HL-60/S4 (cell line): ENCODE measurements at regions not wholly inside any gene's neighbourhood (a gene's known extent, or its start where the extent isn't known, plus 50 kb on each side); places are given as distances from the start of the nearest gene placed in this dataset.

Experiments
- in situ Hi-C: fragments of 300-500 bp; cut with MboI; formaldehyde crosslinking; loops from 2 replicates; pipeline ENCODE4 v1.14.3; 2022; ENCODE audit warnings: low sequenced_read_pairs

DNA sequence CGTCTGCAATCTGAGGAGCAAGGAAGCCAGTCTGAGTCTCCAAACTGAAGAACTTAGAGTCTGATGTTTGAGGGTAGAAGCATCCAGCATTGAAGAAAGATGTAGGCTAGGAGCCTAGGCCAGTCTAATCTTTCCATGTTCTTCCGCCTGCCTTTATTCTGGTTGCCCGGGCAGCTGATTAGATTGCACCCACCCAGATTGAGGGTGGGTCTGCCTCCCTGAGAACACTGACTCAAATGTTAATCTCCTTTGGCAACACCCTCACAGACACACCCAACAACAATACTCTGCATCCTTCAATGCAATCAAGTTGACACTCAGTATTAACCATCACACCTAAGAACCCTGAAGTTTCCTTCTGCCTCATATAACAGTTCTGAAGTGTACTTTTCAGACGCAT is 350.1 kb downstream of the RFPL4B start:
- in situ Hi-C loops, result no loop called here

DNA sequence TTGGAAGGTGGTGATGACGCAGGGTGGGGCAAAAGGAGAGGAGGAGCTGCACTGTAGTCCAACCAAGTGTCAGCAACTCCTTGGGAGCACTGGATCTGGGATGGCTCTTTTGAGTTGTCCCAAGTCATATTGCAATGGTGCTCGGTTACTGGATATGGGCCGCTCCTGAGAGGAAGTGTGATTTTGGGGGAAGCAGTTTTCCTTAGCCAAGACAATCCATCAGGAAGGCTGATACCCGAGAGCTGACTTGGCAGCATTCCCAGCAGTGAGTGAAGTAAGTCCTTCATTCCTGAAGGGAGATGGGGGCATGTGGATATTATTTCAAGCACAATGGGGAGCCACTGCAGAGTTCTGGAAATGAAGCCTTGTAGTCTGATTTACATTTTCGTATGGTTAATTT is 354.1 kb downstream of the RFPL4B start:
- in situ Hi-C loops, result no loop called here

DNA sequence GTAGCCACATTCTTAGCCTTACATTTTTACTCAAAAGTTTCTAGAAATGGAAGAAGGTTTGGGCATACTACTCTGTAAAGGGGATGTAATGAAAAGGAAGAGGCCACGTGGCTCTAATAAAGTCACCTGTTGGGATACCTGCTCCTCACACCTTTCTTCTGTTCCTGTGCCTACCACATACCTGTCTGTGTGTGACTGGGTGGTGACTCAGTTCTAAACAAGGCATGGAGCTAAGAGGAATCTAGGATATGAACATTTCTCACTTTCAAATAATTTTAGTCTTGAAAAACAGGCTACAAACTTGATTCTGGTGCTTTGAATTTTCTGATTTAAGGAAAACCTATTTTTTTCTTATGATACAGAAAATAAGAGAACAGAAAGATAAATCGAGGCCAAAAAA is 363.6 kb downstream of the RFPL4B start:
- in situ Hi-C loops, result no loop called here

DNA sequence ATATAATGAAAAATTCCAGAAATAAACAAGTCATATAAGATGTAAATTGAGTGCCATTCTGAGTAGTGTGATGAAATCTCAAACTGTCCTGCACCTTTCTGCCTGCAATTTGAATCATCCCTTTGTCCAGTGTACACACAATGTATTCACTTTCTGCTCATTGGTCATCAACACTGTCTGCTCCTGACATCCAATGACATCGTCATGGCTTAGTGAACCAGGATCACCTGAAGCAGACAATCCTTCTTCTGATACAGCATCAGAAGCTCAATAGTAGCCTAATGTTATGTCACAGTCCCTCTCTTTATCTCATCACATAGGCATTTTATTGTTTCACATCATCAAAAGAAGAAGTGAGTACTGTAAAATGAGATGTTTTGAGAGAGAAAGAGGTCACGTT is 366.3 kb downstream of the RFPL4B start:
- in situ Hi-C loops, result no loop called here

DNA sequence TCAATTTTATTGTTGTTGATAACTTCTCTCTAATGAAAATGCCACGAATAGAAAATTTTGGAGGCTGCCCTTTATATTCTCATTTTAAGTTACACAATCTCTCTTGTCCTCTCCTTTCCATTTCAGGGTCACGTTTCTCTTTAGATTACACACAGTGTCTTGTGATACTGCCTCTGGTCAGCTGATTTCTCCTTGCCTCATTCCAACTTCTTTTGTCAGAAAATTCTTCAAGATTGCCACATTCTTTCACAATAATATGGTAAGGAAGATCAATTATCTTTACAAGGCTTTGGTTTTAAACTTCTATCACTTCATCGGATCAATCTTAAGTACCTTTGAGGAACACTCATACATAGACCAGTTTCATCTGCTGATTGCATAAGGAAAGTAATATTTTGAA is 370.3 kb downstream of the RFPL4B start:
- in situ Hi-C loops, result no loop called here

DNA sequence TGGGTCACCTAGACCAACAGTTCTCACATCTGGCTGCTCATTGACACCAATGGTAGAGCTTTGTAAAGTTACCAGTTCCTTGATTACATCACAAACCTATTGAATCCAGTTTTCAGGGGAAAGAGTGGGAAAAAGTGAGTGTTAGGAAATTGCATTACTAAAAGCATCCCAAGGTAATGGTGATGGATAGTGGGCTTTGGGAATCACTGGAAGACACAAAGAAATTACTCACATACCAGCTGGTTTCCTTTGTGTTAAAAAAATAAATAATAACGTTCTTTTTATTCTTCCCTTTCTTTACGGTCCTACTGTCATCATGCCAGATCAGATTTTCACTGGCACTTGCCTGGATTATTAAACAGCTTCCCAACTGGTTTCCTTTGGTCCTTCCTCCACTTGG is 370.7 kb downstream of the RFPL4B start:
- in situ Hi-C loops, result no loop called here

DNA sequence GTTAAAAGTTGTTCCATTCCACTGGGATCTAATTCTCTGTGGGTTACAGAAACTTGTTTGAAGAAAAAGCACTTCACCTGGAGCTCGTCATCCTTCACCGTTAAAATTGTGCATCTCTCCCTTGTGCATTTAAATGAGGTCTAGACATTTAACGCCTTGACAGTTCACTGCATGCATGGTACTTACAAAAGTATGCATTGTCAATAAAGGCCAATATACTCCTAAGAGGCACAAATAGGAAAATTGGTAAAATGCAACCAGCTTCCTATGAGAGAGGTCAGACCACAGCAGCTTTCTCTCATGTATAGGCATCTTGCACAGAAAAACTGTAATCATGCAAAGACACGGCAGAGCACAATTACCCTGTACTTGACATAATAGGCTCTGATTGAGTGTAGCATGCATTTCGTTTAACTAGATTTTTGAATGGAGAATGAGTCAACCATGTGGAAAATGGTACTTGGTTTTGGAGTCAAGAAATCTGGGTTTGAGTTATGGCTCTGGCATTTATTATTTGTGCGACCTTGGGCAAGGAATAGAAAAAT is 378.5 kb downstream of the RFPL4B start:
- in situ Hi-C loops, result no loop called here

DNA sequence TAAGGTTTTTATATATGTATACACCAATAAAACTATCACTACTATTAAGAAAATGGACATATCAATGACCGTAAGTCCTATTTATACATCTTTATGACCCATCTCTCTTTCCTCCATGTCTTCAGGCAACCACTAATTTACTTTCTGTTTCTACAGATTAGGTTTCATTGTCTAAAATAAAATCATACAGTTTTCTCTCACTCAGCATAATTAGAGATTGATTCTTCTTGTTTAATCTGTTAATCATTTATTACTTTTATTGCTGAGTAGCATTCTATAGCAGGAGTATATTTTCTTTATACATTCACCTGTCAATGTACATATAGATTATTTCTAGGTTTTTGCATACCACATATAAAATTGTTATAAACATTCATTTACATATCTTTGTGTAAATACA is 388.0 kb downstream of the RFPL4B start:
- in situ Hi-C loops, result no loop called here

DNA sequence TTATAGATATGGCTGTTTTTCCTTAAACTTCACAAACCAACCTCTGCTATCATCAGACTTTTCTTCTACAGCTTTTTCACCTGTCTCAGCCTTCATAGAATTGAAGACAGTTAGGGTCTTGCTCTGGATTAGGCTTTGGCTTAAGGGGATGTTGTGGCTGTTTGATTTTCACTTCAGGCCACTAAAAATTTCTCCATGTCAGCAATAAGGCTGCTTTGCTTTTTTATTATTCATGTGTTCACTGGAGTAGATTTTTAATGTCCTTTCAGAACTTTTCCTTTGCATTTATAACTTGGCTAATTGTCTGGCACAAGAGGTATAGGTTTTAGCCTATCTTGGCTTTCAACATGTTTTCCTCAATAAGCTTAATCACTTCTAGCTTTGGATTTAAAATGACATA is 392.6 kb downstream of the RFPL4B start:
- in situ Hi-C loops, result no loop called here

DNA sequence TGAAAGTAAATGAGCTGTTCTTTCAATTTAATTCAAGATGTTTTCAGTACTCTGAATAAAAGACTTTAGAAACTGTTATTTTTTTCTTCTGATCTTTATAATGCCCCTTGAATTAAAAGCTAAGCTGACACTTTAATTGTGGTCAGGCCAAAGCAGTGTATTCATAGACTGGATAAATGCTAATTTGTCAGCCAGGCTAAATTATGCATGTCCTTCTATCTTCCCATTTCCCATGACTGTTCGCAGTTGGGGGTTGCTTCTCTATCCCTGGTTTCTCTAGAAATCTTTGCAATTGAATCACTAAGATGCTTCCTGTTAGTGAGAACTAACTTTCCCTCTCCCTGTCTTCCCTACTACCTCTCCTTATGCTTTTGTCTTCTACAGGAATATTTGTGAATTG is 396.2 kb downstream of the RFPL4B start:
- in situ Hi-C loops, result no loop called here

DNA sequence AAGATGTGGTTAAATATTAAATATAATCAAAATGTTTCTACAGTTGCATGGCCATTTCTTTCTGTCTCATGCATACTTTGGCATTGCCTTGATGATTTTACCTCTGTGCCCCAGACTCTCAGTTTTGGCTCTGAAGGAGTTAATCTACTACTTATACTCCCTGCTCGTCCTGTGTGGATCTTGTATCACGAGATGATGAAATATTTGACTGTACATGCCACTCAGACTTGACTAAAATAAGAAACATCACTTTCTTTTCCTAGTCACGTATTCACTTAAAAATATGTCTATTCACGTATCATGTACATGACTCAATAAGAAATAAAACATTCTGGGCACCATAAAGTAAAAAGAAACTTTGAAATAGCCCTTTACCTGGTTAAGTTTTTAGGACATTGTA is 397.7 kb downstream of the RFPL4B start:
- in situ Hi-C loops, result no loop called here

DNA sequence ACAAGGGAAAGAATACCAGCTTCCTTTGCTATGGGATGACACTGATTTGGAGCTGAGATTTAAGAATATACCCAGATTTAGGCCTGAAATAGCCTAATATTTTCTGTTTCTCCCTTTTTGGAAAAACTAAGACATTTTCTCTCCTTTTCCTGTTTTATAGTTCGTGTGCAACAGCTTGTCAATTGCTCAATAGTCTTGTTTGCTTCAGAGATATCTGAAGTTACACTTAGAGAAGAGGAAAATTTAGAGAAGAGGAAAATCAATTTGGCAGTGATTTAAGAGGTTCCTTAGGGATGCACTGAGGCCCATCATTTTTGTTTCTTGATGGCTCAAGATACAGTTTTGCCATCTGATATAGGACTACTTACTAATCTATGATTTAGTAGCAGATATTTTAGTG is 398.6 kb downstream of the RFPL4B start:
- in situ Hi-C loops, result no loop called here

DNA sequence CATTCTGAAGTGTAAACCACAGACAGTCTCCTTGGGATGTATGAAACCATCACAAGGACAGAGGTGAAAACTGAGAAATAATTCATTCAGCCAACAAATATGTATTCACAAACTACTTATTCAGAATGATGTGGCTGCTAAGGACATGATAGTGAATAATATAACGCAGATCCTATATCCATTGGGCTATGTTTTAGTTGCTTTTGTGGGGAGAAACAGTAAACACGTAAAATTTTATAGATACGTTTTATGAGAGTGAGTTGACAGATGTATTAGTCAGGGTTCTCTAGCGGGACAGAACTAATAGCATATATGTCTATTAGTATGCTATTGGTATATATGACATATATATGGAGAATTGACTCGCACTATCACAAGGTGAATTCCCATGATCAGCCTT is 402.5 kb downstream of the RFPL4B start:
- in situ Hi-C loops, result loop anchor here (25.0 kb wide), 1 partner anchor 1163 kb away; no protein-coding TSS in a partner anchor

DNA sequence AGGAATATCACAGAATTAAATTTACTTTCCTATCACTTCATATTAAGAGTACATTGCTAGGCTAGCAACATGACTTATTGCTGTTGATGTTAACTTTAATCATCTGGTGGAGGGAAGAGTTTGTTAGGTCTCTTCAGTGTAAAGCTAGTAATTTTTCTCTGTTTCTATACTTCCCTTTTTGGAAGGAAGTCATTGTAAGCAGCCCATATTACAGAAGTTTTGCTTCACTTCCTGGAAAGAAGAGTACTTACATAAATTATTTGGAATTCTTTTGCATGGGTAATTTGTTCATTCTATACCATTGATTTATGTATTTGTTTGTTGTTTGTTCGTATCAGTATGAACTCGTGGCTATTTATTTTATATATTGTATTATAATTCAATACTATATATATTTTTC is 405.2 kb downstream of the RFPL4B start:
- in situ Hi-C loops, result loop anchor here (25.0 kb wide), 1 partner anchor 1160 kb away; no protein-coding TSS in a partner anchor

DNA sequence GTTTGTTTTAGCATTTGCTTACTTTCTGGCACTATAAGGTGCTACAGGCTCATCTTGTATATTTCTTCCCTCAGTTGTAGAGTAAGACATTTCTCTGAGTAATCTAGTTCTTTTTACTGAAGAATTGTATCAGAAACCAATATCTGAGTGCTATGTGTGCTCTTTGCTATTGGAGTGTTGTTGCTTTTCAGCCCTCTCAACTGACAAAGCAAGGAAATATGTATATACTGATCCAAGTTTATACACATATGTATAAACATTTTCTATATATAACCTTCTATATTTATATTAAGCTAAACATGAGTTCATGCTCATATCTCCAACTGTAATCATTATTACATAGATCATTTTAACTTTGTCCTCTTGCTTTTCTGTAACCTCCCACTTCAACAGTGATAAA is 405.7 kb downstream of the RFPL4B start:
- in situ Hi-C loops, result loop anchor here (25.0 kb wide), 1 partner anchor 1160 kb away; no protein-coding TSS in a partner anchor

DNA sequence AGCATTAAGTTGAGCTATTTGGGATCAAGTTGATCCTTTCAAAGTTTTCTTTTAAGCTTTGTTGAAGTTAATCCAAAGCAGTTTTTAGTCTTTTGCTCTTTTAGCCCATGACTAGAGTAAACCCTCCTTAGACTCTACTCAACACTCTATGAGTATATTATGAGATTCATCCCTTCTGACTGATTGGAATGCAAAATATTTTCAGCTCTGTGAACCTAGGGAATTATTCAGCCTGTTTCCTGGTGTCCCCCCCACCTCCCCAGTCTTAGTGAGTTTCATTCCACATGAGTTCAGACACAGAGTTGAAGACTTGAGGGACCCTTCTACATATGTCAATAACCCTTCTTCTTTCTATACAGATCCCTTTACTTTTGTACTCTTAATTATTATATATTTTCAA is 413.7 kb downstream of the RFPL4B start:
- in situ Hi-C loops, result loop anchor here (25.0 kb wide), 1 partner anchor 1151 kb away; no protein-coding TSS in a partner anchor

DNA sequence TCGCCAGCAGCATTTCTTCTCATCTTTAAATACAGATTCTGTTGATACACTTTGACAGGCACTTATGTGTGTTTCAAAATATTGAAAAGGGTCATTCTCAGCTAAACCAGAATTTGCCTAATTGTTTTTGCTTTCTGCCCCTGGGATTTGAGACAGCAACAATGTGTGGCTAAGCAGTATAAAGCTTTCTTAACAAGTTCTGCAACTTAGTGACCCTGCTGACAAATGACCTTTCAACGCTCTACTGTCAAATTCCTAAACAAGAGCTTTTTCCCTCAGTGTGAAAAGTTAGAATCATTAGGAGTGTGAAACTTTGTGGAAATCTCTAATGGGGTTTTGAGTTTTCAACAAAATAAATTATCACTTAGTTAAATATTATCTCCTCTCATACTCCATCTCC is 414.6 kb downstream of the RFPL4B start:
- in situ Hi-C loops, result loop anchor here (25.0 kb wide), 1 partner anchor 1151 kb away; no protein-coding TSS in a partner anchor

DNA sequence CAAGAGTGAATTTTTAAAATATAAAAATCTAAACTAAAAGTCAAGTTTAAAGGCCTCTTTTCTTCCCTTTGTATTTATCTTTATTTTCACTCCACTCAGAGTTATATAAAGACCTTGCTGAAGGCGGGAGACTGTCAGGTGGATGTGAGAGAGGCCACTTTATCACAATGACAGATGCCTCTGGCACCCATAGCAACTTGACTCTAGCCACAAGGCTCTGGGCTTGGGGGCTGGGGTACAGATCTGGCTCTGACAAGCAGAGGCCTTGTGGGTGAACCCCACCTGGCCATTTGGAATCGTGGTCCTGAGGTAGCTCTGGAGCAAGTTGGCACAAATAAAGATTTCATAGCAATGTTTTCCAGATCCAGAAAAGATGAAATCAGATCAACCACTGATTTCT is 417.2 kb downstream of the RFPL4B start:
- in situ Hi-C loops, result loop anchor here (25.0 kb wide), 1 partner anchor 1148 kb away; no protein-coding TSS in a partner anchor

DNA sequence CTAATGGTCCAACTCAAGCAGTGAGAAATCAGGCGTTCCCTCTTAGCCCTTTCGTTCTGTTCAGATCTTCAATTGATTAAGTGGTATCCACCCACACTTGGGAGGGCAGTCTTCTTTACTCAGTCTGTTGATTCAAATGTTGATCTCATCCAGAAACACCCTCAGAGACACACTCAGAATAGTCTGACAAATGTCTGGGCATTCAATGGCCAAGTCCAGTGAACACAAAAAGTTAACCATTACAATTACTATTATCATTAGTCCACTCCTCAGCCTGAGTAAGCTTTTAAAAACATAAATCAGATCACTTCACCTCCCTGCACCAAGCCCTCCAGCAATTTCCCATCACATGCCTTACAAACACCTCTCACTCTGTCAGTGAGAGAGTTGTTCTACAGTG is 423.2 kb downstream of the RFPL4B start:
- in situ Hi-C loops, result loop anchor here (25.0 kb wide), 1 partner anchor 1142 kb away; no protein-coding TSS in a partner anchor

DNA sequence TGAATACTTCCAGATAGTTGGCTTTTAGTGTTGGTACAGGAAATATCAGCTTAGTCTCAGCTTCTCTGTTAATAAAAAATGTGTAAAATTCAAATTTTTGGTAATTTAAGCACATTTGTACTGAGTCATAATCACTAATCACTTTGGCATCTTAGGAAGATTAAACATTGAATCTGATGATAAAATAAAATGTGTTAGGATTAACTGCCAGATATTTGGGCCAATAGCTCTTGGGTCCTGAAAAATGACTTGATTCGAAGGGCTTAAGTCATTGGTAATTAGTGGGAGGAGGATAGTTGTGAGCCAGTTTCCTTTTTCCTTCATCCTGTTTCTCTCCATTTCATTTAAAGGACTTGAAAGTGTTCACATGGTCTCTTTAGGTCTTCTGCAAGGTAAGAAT is 426.1 kb downstream of the RFPL4B start:
- in situ Hi-C loops, result loop anchor here (25.0 kb wide), 1 partner anchor 1139 kb away; no protein-coding TSS in a partner anchor

DNA sequence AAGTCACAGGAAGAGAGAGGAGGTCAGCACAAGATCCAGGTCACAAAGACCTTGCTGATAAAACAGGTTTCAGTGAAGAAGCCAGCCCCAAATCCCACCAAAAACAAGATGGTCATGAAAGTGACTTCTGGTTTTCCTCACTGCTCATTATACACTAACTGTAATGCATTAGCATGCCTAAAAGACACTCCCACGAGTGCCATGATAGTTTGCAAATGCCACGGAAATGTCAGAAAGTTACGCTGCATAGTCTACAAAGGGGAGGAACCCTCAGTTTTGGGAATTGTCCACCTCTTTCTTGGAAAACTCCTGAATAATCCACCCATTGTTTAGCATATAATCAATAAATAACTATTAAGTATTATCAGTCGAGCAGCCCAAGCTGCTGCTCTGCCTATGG is 427.2 kb downstream of the RFPL4B start:
- in situ Hi-C loops, result loop anchor here (25.0 kb wide), 1 partner anchor 1138 kb away; no protein-coding TSS in a partner anchor

DNA sequence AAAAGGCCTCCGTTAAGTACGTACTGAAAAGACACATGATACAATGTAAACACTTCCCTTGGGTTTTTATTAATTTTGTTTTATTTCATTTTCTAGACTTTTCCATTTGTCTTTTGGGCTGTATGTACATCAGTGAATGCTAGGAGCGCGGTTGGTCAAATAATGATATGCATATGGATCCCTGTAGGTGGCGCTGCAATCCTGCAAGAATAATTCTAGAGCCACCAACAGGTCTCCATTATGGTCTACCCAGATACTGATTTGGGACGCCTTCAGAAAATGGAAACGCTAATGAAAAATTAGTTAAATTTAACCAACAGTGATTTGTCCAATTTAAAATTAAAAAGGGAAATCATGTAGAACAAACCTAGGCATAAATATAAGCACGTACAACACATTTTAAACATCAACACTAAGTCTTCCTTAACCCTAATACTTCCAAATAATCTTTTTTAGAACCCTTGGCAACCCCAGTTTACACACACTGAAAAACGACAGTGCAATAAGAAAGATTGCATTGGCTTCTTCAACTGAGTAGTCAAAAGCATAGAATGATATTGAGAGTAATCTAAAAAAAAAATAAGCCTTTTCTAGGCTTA is 433.5 kb downstream of the RFPL4B start:
- in situ Hi-C loops, result no loop called here

DNA sequence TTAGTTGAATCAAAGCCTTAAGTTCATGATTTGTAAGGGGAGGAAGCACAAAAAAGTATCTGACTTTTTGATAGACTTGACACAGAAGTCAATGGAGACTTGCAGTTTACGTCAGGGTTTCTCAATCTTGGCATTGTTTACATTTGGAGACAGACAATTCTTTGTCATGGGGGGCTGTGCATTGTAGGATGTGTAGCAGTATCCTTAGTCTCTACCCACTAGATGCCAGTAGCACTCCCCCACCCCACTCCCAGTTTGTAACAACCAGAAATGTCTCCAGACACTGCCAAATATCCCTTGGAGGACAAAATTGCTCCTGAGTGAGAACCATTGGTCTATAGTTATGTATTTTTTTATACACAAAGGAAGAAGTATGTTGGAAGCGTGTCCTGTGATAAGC is 434.1 kb downstream of the RFPL4B start:
- in situ Hi-C loops, result no loop called here
